Fibroblast of skin of back (primary cell): ENCODE measurements at regions not wholly inside any gene's neighbourhood (a gene's known extent, or its start where the extent isn't known, plus 50 kb on each side); places are given as distances from the start of the nearest gene placed in this dataset.

Experiments used
- DNase-seq: peaks from one replicate; pipeline ENCODE4 v3.0.0-alpha.2; 2013

GRCh38 chr9:4435197-4435596, 55.1 kb upstream of the SLC1A1 start:
- peak; percentile 22 for DNase-seq

- DNase-seq = no peak
Observed at GRCh38 chr9:4433379-4433778, 56.9 kb upstream of the SLC1A1 start.

- DNase-seq = peak; percentile 18
Observed at GRCh38 chr9:4430432-4431261, 59.6 kb upstream of the SLC1A1 start.

GRCh38 chr9:4425319-4426045, 64.8 kb upstream of the SLC1A1 start:
- no peak for DNase-seq

- DNase-seq = no peak
Observed at GRCh38 chr9:4424891-4425290, 65.4 kb upstream of the SLC1A1 start.

- no peak for DNase-seq
Observed at GRCh38 chr9:4424038-4424437, 66.2 kb upstream of the SLC1A1 start.

GRCh38 chr9:4423207-4423610, 67.1 kb upstream of the SLC1A1 start:
- DNase-seq = no peak

- no peak for DNase-seq
Observed at GRCh38 chr9:4422495-4422894, 67.8 kb upstream of the SLC1A1 start.

- DNase-seq = no peak
Observed at GRCh38 chr9:4421847-4422246, 68.4 kb upstream of the SLC1A1 start.

- no peak for DNase-seq
Observed at GRCh38 chr9:4420351-4420750, 69.9 kb upstream of the SLC1A1 start.

- DNase-seq = peak; percentile 7
Observed at GRCh38 chr9:4417578-4418325, 72.5 kb upstream of the SLC1A1 start.

- no peak for DNase-seq
Observed at GRCh38 chr9:4416467-4416866, 73.8 kb upstream of the SLC1A1 start.

GRCh38 chr9:4415281-4415680, 75.0 kb upstream of the SLC1A1 start:
- no peak for DNase-seq

GRCh38 chr9:4413856-4414255, 76.4 kb upstream of the SLC1A1 start:
- DNase-seq = no peak

- no peak for DNase-seq
Observed at GRCh38 chr9:4404156-4404555, 86.1 kb upstream of the SLC1A1 start.

GRCh38 chr9:4402501-4402900, 87.8 kb upstream of the SLC1A1 start:
- no peak for DNase-seq

- no peak for DNase-seq
Observed at GRCh38 chr9:4400731-4401130, 89.5 kb upstream of the SLC1A1 start.

GRCh38 chr9:4397917-4398316, 92.4 kb upstream of the SLC1A1 start:
- DNase-seq = peak; percentile 15

GRCh38 chr9:4393806-4394523, 94.1 kb upstream of the GLIS3 start:
- no peak for DNase-seq

GRCh38 chr9:4389755-4390154, 89.9 kb upstream of the GLIS3 start:
- peak; percentile 57 for DNase-seq

GRCh38 chr9:4389003-4389402, 89.1 kb upstream of the GLIS3 start:
- DNase-seq = no peak

GRCh38 chr9:4386819-4387218, 87.0 kb upstream of the GLIS3 start:
- DNase-seq = no peak

GRCh38 chr9:4384750-4385149, 84.9 kb upstream of the GLIS3 start:
- DNase-seq = no peak
